Activated naive CD4-positive, alpha-beta T cell treated with anti-CD3 and anti-CD28 coated beads, Interleukin-2, amount 10 ng/mL, durations not matched to agents 7 days and 5 days (primary cell): ENCODE measurements at regions not wholly inside any gene's neighbourhood (a gene's known extent, or its start where the extent isn't known, plus 50 kb on each side); places are given as distances from the start of the nearest gene placed in this dataset.

Experiments
- CTCF ChIA-PET: fragments of 350-600 bp; sonication (Branson Sonifier 250); formaldehyde crosslinking; loops from one replicate; lab custom pipeline; 2021; ENCODE audit warnings: antibody characterized with exemption; lab: Charles Lee
- DNase-seq: peaks from one replicate; pipeline ENCODE4 v3.0.0-alpha.2; 2020
- H3K27ac Mint-ChIP-seq: one replicate; pipeline ENCODE4 v1.8.0; 2021; ENCODE audit warnings: mild to moderate bottlenecking, moderate library complexity, mixed read lengths
- H3K27me3 Mint-ChIP-seq: one replicate; pipeline ENCODE4 v1.8.0; 2021; ENCODE audit warnings: mild to moderate bottlenecking, mixed read lengths
- H3K36me3 Mint-ChIP-seq: one replicate; pipeline ENCODE4 v1.8.0; 2021; ENCODE audit warnings: mixed read lengths
- H3K4me1 Mint-ChIP-seq: one replicate; pipeline ENCODE4 v1.8.0; 2021; ENCODE audit warnings: mixed read lengths
- H3K4me3 Mint-ChIP-seq: one replicate; pipeline ENCODE4 v1.8.0; 2021; ENCODE audit warnings: mild to moderate bottlenecking, moderate library complexity, mixed read lengths
- H3K9me3 Mint-ChIP-seq: one replicate; pipeline ENCODE4 v1.8.0; 2021; ENCODE audit warnings: mixed read lengths

DNA sequence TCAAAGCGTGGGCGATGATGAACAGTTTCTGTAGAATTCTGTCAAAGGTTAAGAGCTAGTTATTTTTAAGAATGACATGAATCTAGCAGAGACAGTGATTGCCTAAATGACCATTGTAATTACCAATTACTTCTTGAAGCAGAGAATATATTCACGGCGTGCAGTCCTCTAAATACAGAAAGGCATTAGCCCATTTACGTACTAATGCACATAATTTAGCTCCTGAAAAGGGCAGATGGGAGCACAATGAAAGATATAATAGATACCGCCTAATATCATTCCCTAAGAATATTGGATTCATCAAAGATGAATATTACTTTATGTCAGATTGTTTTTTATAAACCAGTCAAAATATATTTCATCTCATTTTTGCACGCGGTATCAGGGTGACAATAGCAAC is 212.4 kb downstream of the URI1 start:
- Mint-ChIP-seq H3K27me3 (no peaks in the 10 kb centered on the region), H3K9me3 (no peaks in the 10 kb centered on the region), H3K36me3 (no peaks in the 10 kb centered on the region), H3K27ac (no peak overlapping the region), H3K4me3 (no peak overlapping the region), H3K4me1 (no peaks in the 10 kb centered on the region)
- no peak for DNase-seq
- CTCF ChIA-PET, result no interaction called here

DNA sequence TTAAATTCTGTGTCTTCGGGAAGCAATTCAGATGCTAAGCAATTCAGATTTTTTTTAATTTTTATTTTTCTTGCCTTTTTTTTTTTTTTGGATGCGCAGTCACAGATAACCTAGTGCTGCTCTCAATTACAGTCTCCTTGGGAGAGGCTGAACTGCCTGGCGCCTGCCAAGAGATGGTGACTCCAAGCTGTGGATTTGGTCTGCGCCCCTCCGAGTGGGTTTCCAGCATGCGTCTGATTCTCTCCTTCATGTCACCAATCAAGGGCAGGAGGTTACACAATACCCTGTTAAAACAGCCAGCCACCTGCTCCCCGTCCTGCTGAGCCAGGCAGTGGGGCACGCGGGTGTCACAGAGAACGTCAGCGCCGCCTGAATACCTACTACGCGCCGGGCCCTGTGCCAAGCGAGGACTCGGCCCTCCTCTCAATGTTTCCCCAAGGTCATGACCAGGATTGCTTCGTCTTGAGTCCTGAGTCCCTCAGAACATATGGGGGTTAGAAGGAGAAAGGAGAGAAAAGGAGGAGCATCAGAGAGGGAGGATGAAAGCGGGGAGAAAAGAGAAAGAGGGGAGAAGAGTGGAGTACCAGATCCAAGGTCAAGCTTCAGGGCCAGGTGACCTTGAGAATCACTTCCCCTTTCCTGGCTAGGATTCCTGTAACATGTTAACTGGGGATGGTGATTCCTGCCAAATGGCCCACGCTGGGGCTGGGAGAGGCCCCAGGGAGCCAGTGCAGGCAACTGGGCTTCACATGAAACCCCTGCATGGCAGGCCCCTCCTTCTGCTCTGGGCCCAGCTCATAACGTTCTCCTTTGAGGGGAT is 213.6 kb downstream of the URI1 start:
- Mint-ChIP-seq H3K4me1 (no peaks in the 10 kb centered on the region), H3K27me3 (no peaks in the 10 kb centered on the region)
- CTCF ChIA-PET, result no interaction called here

GRCh38 chr19:30156646-30157045 is 214.6 kb downstream of the URI1 start:
- Mint-ChIP-seq H3K9me3 (no peaks in the 10 kb centered on the region), H3K4me1 (no peaks in the 10 kb centered on the region), H3K27ac (no peak overlapping the region), H3K4me3 (no peak overlapping the region), H3K27me3 (no peaks in the 10 kb centered on the region), H3K36me3 (no peaks in the 10 kb centered on the region)
- CTCF ChIA-PET, result no interaction called here
- no peak for DNase-seq

More for the DNA sequence above, 213.6 kb downstream of the URI1 start:
- Mint-ChIP-seq H3K27ac (no peak overlapping the region), H3K36me3 (no peaks in the 10 kb centered on the region), H3K9me3 (no peaks in the 10 kb centered on the region), H3K4me3 (no peak overlapping the region)
- DNase-seq, result no peak

DNA sequence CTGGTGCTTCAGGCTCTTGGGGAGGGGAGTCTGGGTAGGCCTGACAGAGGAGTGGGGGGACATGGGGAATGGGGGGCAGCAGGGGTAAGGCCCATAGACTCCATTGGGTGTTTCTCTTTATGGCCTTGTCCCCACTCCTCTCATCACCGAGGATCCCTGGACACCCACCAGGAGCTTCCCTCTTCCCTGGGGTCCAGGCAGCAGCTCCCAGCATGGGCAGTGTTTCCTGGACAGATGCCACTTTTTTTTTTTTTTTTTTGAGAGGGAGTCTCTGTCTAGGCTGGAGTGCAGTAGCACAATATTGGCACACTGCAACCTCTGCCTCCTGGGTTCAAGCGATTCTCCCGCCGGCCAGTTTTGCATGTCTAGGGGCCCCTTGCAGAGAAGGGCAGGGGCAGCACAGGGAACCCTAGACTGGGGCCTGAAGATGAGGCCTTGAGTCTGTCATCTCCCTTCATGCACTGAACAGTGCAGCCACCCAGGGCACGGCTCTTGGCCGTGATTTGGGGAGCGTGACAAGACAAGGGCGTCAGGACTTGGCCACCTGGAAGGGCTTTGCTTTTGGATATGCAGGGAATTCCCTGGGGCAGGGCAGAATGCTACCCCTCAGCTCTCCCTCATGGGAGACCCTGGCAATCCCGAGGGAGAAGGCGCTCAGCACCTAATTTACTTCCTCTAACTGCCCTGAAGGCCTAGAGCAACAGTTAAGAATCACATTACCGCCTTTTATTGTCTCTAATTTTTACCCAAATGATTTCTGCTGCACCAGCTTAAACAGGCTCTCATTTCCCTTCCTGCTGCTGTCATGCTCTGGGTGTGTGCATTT is 213.9 kb upstream of the ZNF536 start:
- Mint-ChIP-seq H3K27me3 (no peaks in the 10 kb centered on the region), H3K27ac (no peak overlapping the region), H3K9me3 (no peaks in the 10 kb centered on the region), H3K36me3 (no peaks in the 10 kb centered on the region), H3K4me1 (no peaks in the 10 kb centered on the region), H3K4me3 (no peak overlapping the region)
- no peak for DNase-seq
- CTCF ChIA-PET, result no interaction called here

GRCh38 chr19:30158893-30159245 is 213.3 kb upstream of the ZNF536 start:
- CTCF ChIA-PET, result no interaction called here

GRCh38 chr19:30159636-30160035 is 212.5 kb upstream of the ZNF536 start:
- no peaks in the 10 kb centered on the region for H3K4me1 Mint-ChIP-seq
- H3K27me3 Mint-ChIP-seq, result no peaks in the 10 kb centered on the region
- H3K9me3 Mint-ChIP-seq, result peaks cover 2% of the 10 kb centered on the region
- no peak overlapping the region for H3K27ac Mint-ChIP-seq
- H3K36me3 Mint-ChIP-seq, result no peaks in the 10 kb centered on the region
- CTCF ChIA-PET, result no interaction called here
- H3K4me3 Mint-ChIP-seq, result no peak overlapping the region
- DNase-seq, result no peak

More at GRCh38 chr19:30158893-30159245, 213.3 kb upstream of the ZNF536 start:
- no peaks in the 10 kb centered on the region for H3K4me1 Mint-ChIP-seq
- H3K9me3 Mint-ChIP-seq, result no peaks in the 10 kb centered on the region
- H3K36me3 Mint-ChIP-seq, result no peaks in the 10 kb centered on the region
- H3K27ac Mint-ChIP-seq, result no peak overlapping the region
- DNase-seq, result no peak
- no peaks in the 10 kb centered on the region for H3K27me3 Mint-ChIP-seq
- no peak overlapping the region for H3K4me3 Mint-ChIP-seq

- Mint-ChIP-seq H3K36me3 (no peaks in the 10 kb centered on the region), H3K4me1 (no peaks in the 10 kb centered on the region), H3K27ac (no peak overlapping the region), H3K4me3 (no peak overlapping the region), H3K27me3 (no peaks in the 10 kb centered on the region), H3K9me3 (peaks cover 2% of the 10 kb centered on the region)
- CTCF ChIA-PET, result no interaction called here
- DNase-seq, result no peak
These were observed 211.8 kb upstream of the ZNF536 start for GRCh38 chr19:30160426-30160825.

GRCh38 chr19:30161021-30161655 is 211.0 kb upstream of the ZNF536 start:
- Mint-ChIP-seq H3K27ac (no peak overlapping the region), H3K27me3 (no peaks in the 10 kb centered on the region), H3K4me1 (no peaks in the 10 kb centered on the region), H3K4me3 (no peak overlapping the region), H3K9me3 (peaks cover 2% of the 10 kb centered on the region), H3K36me3 (no peaks in the 10 kb centered on the region)
- CTCF ChIA-PET, result no interaction called here
- DNase-seq, result no peak

- no peaks in the 10 kb centered on the region for H3K27me3 Mint-ChIP-seq
- no peak for DNase-seq
- no peak overlapping the region for H3K4me3 Mint-ChIP-seq
- H3K4me1 Mint-ChIP-seq, result no peaks in the 10 kb centered on the region
- H3K9me3 Mint-ChIP-seq, result peaks cover 2% of the 10 kb centered on the region
- no peaks in the 10 kb centered on the region for H3K36me3 Mint-ChIP-seq
- no peak overlapping the region for H3K27ac Mint-ChIP-seq
- CTCF ChIA-PET, result no interaction called here
These were observed 210.4 kb upstream of the ZNF536 start for GRCh38 chr19:30161770-30162169.

DNA sequence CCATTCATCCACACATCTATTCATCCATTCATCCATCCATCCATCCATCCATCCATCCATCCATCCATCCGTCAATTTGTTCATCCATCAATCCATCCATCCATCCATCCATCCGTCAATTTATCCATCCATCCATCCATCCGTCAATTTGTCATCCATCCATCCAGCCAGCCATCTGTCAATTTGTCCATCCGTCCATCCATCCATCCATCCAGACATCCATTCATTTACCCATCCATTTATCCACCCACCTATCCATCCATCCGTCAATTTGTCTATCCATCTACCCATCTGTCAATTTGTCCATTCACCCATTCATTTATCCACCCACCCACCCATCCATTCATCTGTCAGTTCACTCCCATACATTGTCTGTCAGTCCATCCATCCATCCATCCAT is 209.5 kb upstream of the ZNF536 start:
- no peak overlapping the region for H3K4me3 Mint-ChIP-seq
- no peaks in the 10 kb centered on the region for H3K27me3 Mint-ChIP-seq
- peaks cover 2% of the 10 kb centered on the region for H3K9me3 Mint-ChIP-seq
- H3K4me1 Mint-ChIP-seq, result no peaks in the 10 kb centered on the region
- DNase-seq, result no peak
- CTCF ChIA-PET, result interaction anchor here (0.5 kb wide), 1 partner anchor 43 kb away, joined by 5 read pairs; no protein-coding TSS in a partner anchor
- H3K27ac Mint-ChIP-seq, result no peak overlapping the region
- no peaks in the 10 kb centered on the region for H3K36me3 Mint-ChIP-seq

GRCh38 chr19:30163663-30164062 is 208.5 kb upstream of the ZNF536 start:
- CTCF ChIA-PET, result no interaction called here
- Mint-ChIP-seq H3K27me3 (no peaks in the 10 kb centered on the region), H3K9me3 (peaks cover 2% of the 10 kb centered on the region), H3K27ac (no peak overlapping the region), H3K4me1 (no peaks in the 10 kb centered on the region), H3K36me3 (no peaks in the 10 kb centered on the region), H3K4me3 (no peak overlapping the region)
- no peak for DNase-seq

DNA sequence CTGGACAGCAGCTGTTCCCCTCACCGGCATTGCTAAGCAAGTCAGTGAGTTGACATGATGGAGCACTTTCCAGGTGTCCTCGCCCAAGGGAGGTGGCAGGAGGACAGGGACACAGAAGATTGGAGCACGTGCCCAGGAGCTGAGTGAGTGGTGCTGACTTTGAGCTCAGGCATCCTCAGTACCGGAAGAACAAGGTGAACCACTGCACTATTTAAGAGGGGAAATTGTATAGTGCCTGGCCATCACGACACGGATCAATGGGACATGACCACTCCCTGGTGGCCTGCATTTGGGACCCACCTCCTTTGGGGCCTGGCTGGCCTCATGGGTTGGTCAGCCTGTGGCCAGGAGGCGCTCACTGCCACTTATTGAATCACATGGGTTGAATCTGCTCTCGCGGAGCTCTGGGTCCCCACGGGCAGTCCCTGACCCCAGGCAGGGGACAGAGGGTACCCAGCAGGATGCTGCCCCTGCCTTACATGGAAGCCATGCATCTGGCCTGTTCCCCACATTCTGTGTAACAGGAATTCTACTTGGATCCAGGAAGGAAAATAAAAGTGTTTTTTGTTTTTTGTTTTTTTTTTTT is 206.9 kb upstream of the ZNF536 start:
- Mint-ChIP-seq H3K36me3 (no peaks in the 10 kb centered on the region), H3K4me1 (no peaks in the 10 kb centered on the region), H3K27me3 (no peaks in the 10 kb centered on the region), H3K27ac (no peak overlapping the region), H3K9me3 (peaks cover 2% of the 10 kb centered on the region), H3K4me3 (no peak overlapping the region)
- DNase-seq, result no peak
- CTCF ChIA-PET, result no interaction called here

DNA sequence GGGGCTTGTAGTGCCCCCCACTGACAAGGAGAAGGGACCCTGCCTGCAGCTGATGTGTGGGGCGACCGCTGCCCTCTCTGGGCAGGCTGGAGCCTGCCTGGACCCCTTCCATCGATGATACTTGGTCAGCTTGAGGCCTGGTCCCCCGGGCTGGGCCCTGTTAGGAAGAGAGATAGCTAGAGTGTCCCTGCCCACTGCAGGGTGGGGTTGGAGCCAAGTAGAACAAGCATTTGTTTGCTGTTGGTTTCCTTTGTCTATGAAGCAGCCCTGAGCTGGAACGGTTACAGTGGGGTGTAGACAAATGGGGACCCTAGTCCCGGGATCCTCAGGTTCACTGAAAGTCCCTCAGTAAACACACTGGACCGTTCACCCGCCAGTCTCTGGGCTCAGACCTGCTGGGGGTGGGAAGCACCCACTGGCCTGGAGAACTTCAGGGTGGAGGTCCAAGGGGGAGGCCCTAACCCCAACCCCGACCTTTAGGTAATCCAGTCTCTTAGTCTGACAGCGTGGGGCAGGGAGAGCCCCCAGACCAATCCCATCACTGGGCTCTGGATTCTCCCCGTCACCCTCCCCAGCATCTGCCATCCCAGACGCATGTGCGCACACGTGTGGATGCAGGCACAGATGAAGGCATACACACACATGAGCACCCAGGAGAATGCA is 204.8 kb upstream of the ZNF536 start:
- CTCF ChIA-PET, result no interaction called here
- Mint-ChIP-seq H3K27me3 (no peaks in the 10 kb centered on the region), H3K4me1 (no peaks in the 10 kb centered on the region), H3K36me3 (no peaks in the 10 kb centered on the region), H3K4me3 (no peak overlapping the region), H3K27ac (no peak overlapping the region), H3K9me3 (peaks cover 2% of the 10 kb centered on the region)
- DNase-seq, result no peak
